Peyer's patch (tissue), 4 donors: ENCODE measurements at regions not wholly inside any gene's neighbourhood (a gene's known extent, or its start where the extent isn't known, plus 50 kb on each side); places are given as distances from the start of the nearest gene placed in this dataset.

Experiments
- CTCF ChIP-seq, 6 experiments: fragments of 450-650 bp in 4 of 6; fragments of 200-600 bp in 2 of 6; sonication (generic) in 1 of 6; IDR thresholded peaks; one replicate each; pipeline ENCODE4 v1.5.1; 2017 to 2019; ENCODE audit warnings: antibody characterized with exemption in 6 of 6, mild to moderate bottlenecking in 3 of 6, moderate library complexity in 1 of 6
- POLR2A ChIP-seq, 2 donors: fragments of 450-650 bp; IDR thresholded peaks; one replicate each; pipeline ENCODE4 v1.5.1; 2017; ENCODE audit warnings: antibody characterized with exemption in 2 of 2, mild to moderate bottlenecking in 2 of 2, moderate library complexity in 2 of 2

- TF ChIP-seq CTCF (IDR thresholded peaks at IDR 0.05) (no peak), POLR2A (IDR thresholded peaks at IDR 0.05) (no peak)
Measured at GRCh38 chr7:52620849-52621248, 414.6 kb upstream of the POM121L12 start.
